Right atrium auricular region (tissue), 2 donors: ENCODE measurements at regions not wholly inside any gene's neighbourhood (a gene's known extent, or its start where the extent isn't known, plus 50 kb on each side); places are given as distances from the start of the nearest gene placed in this dataset.

Experiments
- DNase-seq: peaks from one replicate; pipeline ENCODE4 v3.0.0-alpha.2; 2019; ENCODE audit warnings: low spot score
- H3K27ac ChIP-seq, 2 donors: fragments of 200-600 bp; sonication (generic); 1 replicate in 1 of 2; 2 replicates in 1 of 2; pipeline ENCODE4 v1.5.1; 2016 to 2019
- H3K27me3 ChIP-seq, 2 donors: fragments of 200-600 bp; sonication (generic); one replicate each; pipeline versions ENCODE4 v1.5.1 to v1.6.0; 2017 to 2019
- H3K36me3 ChIP-seq: fragments of 200-600 bp; sonication (generic); one replicate; pipeline ENCODE4 v1.5.1; 2016
- H3K4me1 ChIP-seq, 2 donors: fragments of 200-600 bp; sonication (generic); one replicate each; pipeline versions ENCODE4 v1.5.1 to v1.6.0; 2017 to 2019
- H3K4me3 ChIP-seq, 2 donors: fragments of 200-600 bp; sonication (generic); 1 replicate in 1 of 2; 2 replicates in 1 of 2; pipeline ENCODE4 v1.5.1; 2017 to 2019; ENCODE audit warnings: mild to moderate bottlenecking in 1 of 2, moderate library complexity in 1 of 2
- H3K9me3 ChIP-seq, 2 donors: fragments of 200-600 bp; sonication (generic); one replicate each; pipeline ENCODE4 v1.5.1; 2019
- TF ChIP-seq, protein P1 (sequence below), 2 donors: fragments of 200-600 bp; sonication (generic); IDR thresholded peaks; one replicate each; pipeline ENCODE4 v1.5.1; 2019; ENCODE audit warnings: antibody characterized with exemption in 2 of 2

DNA sequence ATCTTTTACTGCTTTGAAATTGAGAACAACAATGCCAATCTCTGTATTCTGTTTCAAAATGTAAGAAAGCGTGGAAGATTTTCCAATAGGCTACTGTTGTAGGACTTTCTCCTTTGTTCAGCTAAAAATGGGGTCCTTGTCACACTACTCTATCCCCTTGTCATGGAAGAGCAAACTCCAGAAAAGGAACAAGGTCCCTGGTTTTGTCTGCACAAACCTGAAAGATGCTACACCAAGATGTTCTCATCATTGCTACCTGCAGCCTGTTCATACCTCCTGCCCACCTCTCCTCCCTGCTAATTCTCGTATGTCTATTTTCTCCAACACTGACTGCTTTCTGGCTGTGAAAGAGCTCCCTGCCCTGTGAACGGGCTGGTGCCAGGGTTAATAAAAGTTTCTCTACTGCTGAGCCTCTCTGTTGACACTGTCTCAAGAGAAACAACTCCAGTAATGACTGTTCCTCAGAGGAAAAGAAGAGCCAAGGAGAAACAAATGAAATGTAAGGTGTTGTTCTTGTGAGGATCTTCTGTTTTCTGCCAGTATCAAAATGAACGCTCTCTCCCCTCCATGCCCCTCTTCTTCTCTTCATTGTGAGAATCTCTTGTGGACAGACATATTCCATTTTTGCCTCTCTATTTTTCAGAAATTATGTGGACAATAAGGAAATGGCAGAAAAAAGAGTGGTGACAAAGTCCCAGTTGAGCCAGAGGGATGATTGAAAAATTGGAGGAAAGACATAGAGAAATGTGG is 287.1 kb downstream of the ADGB start:
- no peaks in the 10 kb centered on the region for H3K9me3 ChIP-seq

DNA sequence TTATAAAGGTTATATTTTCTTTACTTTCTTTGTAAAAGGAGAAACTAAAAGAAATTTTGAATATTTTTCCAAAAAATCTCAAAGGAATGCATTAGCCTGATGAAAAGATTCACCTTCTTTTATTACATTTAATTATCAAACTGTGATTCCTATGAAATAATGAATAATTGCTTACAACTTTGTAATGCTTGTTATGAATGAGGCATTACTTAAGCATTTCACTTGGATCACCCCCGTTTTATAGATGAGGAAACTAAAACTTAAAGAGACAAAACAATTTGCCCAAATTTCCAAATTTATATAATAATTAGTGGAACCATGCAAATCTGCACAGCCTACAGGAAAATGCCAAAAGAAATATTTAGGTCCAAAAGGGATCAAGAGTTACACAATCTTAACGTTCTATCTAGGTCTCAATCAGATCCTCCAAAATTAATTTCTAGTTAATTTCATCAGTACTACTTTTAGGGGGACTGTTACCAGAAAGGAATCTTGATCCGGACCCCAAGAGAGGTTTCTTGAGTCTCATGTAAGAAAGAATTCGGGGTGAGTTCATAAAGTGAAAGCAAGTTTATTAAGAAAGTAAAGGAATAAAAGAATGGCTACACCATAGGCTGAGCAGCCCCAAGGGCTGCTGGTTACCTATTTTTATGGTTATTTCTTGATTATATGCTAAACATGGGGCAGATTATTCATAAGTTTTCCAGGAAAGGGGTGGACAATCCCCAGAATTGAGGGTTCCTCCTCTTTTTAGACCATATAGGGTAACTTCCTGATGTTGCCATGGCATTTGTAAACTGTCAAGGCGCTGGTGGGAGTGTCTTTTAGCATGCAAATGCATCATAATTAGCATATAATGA is 288.0 kb downstream of the ADGB start:
- no peak overlapping the region for H3K27ac ChIP-seq
- H3K4me1 ChIP-seq = no peaks in the 10 kb centered on the region
- H3K4me3 ChIP-seq = no peak overlapping the region
- H3K36me3 ChIP-seq = no peaks in the 10 kb centered on the region
- H3K9me3 ChIP-seq = no peaks in the 10 kb centered on the region
- no peaks in the 10 kb centered on the region for H3K27me3 ChIP-seq
- no peak for DNase-seq
- TF ChIP-seq, protein P1, sequence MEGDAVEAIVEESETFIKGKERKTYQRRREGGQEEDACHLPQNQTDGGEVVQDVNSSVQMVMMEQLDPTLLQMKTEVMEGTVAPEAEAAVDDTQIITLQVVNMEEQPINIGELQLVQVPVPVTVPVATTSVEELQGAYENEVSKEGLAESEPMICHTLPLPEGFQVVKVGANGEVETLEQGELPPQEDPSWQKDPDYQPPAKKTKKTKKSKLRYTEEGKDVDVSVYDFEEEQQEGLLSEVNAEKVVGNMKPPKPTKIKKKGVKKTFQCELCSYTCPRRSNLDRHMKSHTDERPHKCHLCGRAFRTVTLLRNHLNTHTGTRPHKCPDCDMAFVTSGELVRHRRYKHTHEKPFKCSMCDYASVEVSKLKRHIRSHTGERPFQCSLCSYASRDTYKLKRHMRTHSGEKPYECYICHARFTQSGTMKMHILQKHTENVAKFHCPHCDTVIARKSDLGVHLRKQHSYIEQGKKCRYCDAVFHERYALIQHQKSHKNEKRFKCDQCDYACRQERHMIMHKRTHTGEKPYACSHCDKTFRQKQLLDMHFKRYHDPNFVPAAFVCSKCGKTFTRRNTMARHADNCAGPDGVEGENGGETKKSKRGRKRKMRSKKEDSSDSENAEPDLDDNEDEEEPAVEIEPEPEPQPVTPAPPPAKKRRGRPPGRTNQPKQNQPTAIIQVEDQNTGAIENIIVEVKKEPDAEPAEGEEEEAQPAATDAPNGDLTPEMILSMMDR (IDR thresholded peaks at IDR 0.05) = no peak

More for the DNA sequence above, 287.1 kb downstream of the ADGB start:
- H3K36me3 ChIP-seq = no peaks in the 10 kb centered on the region
- H3K4me3 ChIP-seq = no peak overlapping the region
- TF ChIP-seq, protein P1 (IDR thresholded peaks at IDR 0.05) = no peak
- H3K27ac ChIP-seq = no peak overlapping the region
- no peaks in the 10 kb centered on the region for H3K4me1 ChIP-seq
- DNase-seq = no peak
- H3K27me3 ChIP-seq = no peaks in the 10 kb centered on the region

GRCh38 chr6:146887447-146888077 is 288.8 kb downstream of the ADGB start:
- TF ChIP-seq, protein P1 (IDR thresholded peaks at IDR 0.05) = no peak
- no peaks in the 10 kb centered on the region for H3K36me3 ChIP-seq
- no peak for DNase-seq
- H3K4me3 ChIP-seq = no peak overlapping the region
- H3K9me3 ChIP-seq = no peaks in the 10 kb centered on the region
- no peaks in the 10 kb centered on the region for H3K4me1 ChIP-seq
- no peaks in the 10 kb centered on the region for H3K27me3 ChIP-seq
- no peak overlapping the region for H3K27ac ChIP-seq

- Histone ChIP-seq H3K36me3 (no peaks in the 10 kb centered on the region), H3K4me3 (no peak overlapping the region), H3K4me1 (no peaks in the 10 kb centered on the region), H3K9me3 (no peaks in the 10 kb centered on the region), H3K27ac (no peak overlapping the region), H3K27me3 (no peaks in the 10 kb centered on the region)
- TF ChIP-seq, protein P1 (IDR thresholded peaks at IDR 0.05) = no peak
- DNase-seq = no peak
Observed at GRCh38 chr6:146889303-146889702, 290.5 kb downstream of the ADGB start.

DNA sequence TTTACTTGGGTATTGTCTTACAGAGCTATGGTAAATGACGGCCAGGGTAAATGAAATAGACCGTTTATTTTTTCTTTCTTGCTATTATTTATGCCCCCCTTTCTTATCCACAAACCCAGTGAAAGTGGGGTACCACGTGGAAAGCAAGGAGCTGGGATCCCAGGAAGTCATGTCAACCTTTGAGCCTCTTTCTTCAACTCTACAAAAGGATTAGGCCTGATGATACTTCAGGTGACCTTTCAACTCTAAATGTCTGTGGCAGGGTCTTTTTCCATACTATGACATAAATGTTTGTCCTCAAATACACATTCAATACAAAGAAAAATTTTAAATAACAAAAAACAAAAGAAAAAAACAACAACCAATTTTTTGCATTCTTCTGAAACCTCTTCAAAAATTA is 291.4 kb downstream of the ADGB start:
- DNase-seq = no peak
- TF ChIP-seq, protein P1 (IDR thresholded peaks at IDR 0.05) = no peak
- H3K36me3 ChIP-seq = no peaks in the 10 kb centered on the region
- H3K9me3 ChIP-seq = no peaks in the 10 kb centered on the region
- H3K4me1 ChIP-seq = no peaks in the 10 kb centered on the region
- no peaks in the 10 kb centered on the region for H3K27me3 ChIP-seq
- no peak overlapping the region for H3K27ac ChIP-seq
- H3K4me3 ChIP-seq = no peak overlapping the region
